ENCODE measurements at regions not wholly inside any gene's neighbourhood (a gene's known extent, or its start where the extent isn't known, plus 50 kb on each side); places are given as distances from the start of the nearest gene placed in this dataset.

- H4K20me1 ChIP-seq (ENCODE audit: low read length) = no peaks in the 10 kb centered on the region
- no peaks in the 10 kb centered on the region for H3K9me2 ChIP-seq (replicated peaks; ENCODE audit: low read length)
- no peak overlapping the region for H2AFZ ChIP-seq (ENCODE audit: low read length)
- no peak for DNase-seq
- H3K79me2 ChIP-seq (ENCODE audit: low read length) = no peaks in the 10 kb centered on the region
- ChIA-PET CTCF (no interaction called here), POLR2A (ENCODE audit: unreplicated experiment) (no interaction called here)
- H3F3A ChIP-seq (ENCODE audit: low read length, unreplicated experiment) = no peaks in the 10 kb centered on the region
- no TSS peak for BruUV-seq (replicated peaks)
- TF ChIP-seq EZH2phosphoT487 (IDR thresholded peaks at IDR 0.05; ENCODE audit: borderline replicate concordance, low read length) (no peak), EZH2 (IDR thresholded peaks at IDR 0.05; ENCODE audit: low read length, unreplicated experiment) (no peak), CTCF (conservative IDR thresholded peaks at IDR 0.05; ENCODE audit: low read depth, low read length) (no peak)
- no peak overlapping the region for H3K27ac ChIP-seq (ENCODE audit: low read length)
- H3K27me3 ChIP-seq (ENCODE audit: low read length) = no peaks in the 10 kb centered on the region
- no peak for ATAC-seq
- H3K9me3 ChIP-seq (ENCODE audit: low read length) = peaks cover 12% of the 10 kb centered on the region; the same call in 1 of the 2 replicates
- no peaks in the 10 kb centered on the region for H3K4me1 ChIP-seq (ENCODE audit: insufficient read depth, low read length)
- H3K9ac ChIP-seq (ENCODE audit: low read length) = no peak overlapping the region
- H3K4me3 ChIP-seq (ENCODE audit: low read length) = no peak overlapping the region
- no peaks in the 10 kb centered on the region for H3K36me3 ChIP-seq (ENCODE audit: low read depth, low read length)
- intact Hi-C loops (cut with micrococcal nuclease) = no loop called here
- no peak overlapping the region for H3K4me2 ChIP-seq (ENCODE audit: low read length)
Measured at GRCh38 chr14:25526290-25526689, 476.3 kb upstream of the STXBP6 start.

DNA sequence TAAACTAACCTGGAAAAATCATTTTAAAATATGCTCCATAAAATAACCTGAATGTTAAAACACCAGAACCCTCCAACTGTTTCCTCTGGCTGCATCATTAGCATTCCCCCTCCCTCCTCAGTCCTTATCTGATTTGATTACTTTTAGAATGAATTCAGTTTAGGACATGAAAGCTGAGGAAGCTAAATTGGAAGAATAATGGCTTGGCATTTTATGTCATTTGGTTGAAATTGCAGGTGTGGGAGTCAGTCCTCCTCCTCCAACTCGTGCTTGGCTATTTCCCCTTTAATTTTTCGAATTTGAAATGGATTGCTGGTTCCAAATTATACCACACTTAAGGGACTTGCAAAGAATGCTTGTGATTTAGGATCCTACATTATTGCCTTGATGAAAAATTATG lies 473.0 kb upstream of the STXBP6 start:
- no peak overlapping the region for H3K4me3 ChIP-seq (ENCODE audit: low read length)
- POLR2A ChIA-PET (ENCODE audit: unreplicated experiment) = no interaction called here

DNA sequence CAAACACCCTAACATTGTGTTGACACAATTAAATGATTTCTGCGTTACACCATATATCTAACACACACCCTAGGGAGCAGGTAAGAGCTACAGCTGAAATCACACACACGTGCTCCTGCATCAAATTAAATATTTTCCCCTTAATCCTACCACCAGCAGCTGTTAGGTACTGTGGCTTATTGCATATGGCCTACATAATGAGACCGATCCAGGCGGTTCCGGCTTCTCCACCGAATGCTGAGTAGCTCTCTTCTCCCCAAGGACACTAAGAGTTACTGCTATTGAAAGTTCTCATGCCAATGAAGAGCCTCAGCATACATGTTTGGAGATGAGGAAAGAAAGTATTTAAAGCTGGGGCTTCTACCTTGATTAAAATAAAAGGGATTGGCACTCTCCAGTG lies 472.2 kb upstream of the STXBP6 start:
- TF ChIP-seq CTCF (conservative IDR thresholded peaks at IDR 0.05; ENCODE audit: low read depth, low read length) = no peak
- TF ChIP-seq EZH2 (IDR thresholded peaks at IDR 0.05; ENCODE audit: low read length, unreplicated experiment) = no peak
- TF ChIP-seq EZH2phosphoT487 (IDR thresholded peaks at IDR 0.05; ENCODE audit: borderline replicate concordance, low read length) = no peak
- Histone ChIP-seq H4K20me1 (ENCODE audit: low read length) (no peaks in the 10 kb centered on the region), H3K4me2 (ENCODE audit: low read length) (no peak overlapping the region), H2AFZ (ENCODE audit: low read length) (no peak overlapping the region), H3K4me1 (ENCODE audit: insufficient read depth, low read length) (no peaks in the 10 kb centered on the region), H3K9me2 (replicated peaks; ENCODE audit: low read length) (no peaks in the 10 kb centered on the region), H3K79me2 (ENCODE audit: low read length) (no peaks in the 10 kb centered on the region), H3K27ac (ENCODE audit: low read length) (no peak overlapping the region), H3K36me3 (ENCODE audit: low read depth, low read length) (no peaks in the 10 kb centered on the region), H3K27me3 (ENCODE audit: low read length) (no peaks in the 10 kb centered on the region), H3F3A (ENCODE audit: low read length, unreplicated experiment) (no peaks in the 10 kb centered on the region), H3K4me3 (ENCODE audit: low read length) (no peak overlapping the region), H3K9ac (ENCODE audit: low read length) (no peak overlapping the region), H3K9me3 (ENCODE audit: low read length) (0 out of 2 replicates have a peak, but pooled peaks cover 5% of the 10 kb centered on the region)
- DNase-seq (no peak), ATAC-seq (no peak)
- ChIA-PET POLR2A (ENCODE audit: unreplicated experiment) (no interaction called here), CTCF (no interaction called here)
- BruUV-seq (replicated peaks) = no TSS peak
- intact Hi-C loops (cut with micrococcal nuclease) = no loop called here

More for the DNA sequence above, 473.0 kb upstream of the STXBP6 start:
- TF ChIP-seq EZH2phosphoT487 (IDR thresholded peaks at IDR 0.05; ENCODE audit: borderline replicate concordance, low read length) = no peak
- no peak for TF ChIP-seq EZH2 (IDR thresholded peaks at IDR 0.05; ENCODE audit: low read length, unreplicated experiment)
- no peak for TF ChIP-seq CTCF (conservative IDR thresholded peaks at IDR 0.05; ENCODE audit: low read depth, low read length)
- DNase-seq (no peak), ATAC-seq (no peak)
- Histone ChIP-seq H4K20me1 (ENCODE audit: low read length) (no peaks in the 10 kb centered on the region), H3K27ac (ENCODE audit: low read length) (no peak overlapping the region), H3K79me2 (ENCODE audit: low read length) (no peaks in the 10 kb centered on the region), H3K27me3 (ENCODE audit: low read length) (no peaks in the 10 kb centered on the region), H3K9me3 (ENCODE audit: low read length) (0 out of 2 replicates have a peak, but pooled peaks cover 5% of the 10 kb centered on the region), H3K4me2 (ENCODE audit: low read length) (no peak overlapping the region), H3K36me3 (ENCODE audit: low read depth, low read length) (no peaks in the 10 kb centered on the region), H3K9me2 (replicated peaks; ENCODE audit: low read length) (no peaks in the 10 kb centered on the region), H3K9ac (ENCODE audit: low read length) (no peak overlapping the region), H3F3A (ENCODE audit: low read length, unreplicated experiment) (no peaks in the 10 kb centered on the region), H2AFZ (ENCODE audit: low read length) (no peak overlapping the region), H3K4me1 (ENCODE audit: insufficient read depth, low read length) (no peaks in the 10 kb centered on the region)
- no TSS peak for BruUV-seq (replicated peaks)
- intact Hi-C loops (cut with micrococcal nuclease) = no loop called here
- CTCF ChIA-PET = no interaction called here

All from PC-3 (cell line).